Keratinocyte (primary cell): ENCODE measurements at regions not wholly inside any gene's neighbourhood (a gene's known extent, or its start where the extent isn't known, plus 50 kb on each side); places are given as distances from the start of the nearest gene placed in this dataset.

Source experiments
- DNase-seq: peaks from one replicate; pipeline ENCODE4 v3.0.0-alpha.2; 2011; ENCODE audit warnings: low read depth, missing footprints, low spot score
- FAIRE-seq: peaks from 2 replicates; lab custom pipeline; 2011; peaks lifted over from hg19 to GRCh38; lab: Jason Lieb, UNC
- H2AFZ ChIP-seq: 2 replicates; pipeline ENCODE4 v1.6.0; 2012; ENCODE audit warnings: low read length, control low read depth, inconsistent platforms; ENCODE audit not compliant: control insufficient read depth
- H3K27ac ChIP-seq: 2 replicates; pipeline ENCODE4 v1.5.1; 2011; ENCODE audit warnings: low read length; ENCODE audit not compliant: control insufficient read depth, insufficient read depth
- H3K27me3 ChIP-seq: 3 replicates; pipeline ENCODE4 v1.6.0; 2011; ENCODE audit warnings: low read length; ENCODE audit not compliant: control insufficient read depth, insufficient read depth; ENCODE audit errors: extremely low read depth
- H3K36me3 ChIP-seq, 2 experiments: 2 replicates in 1 of 2; 3 replicates in 1 of 2; pipeline ENCODE4 v1.5.1; 2011; ENCODE audit warnings: low read length in 2 of 2, mild to moderate bottlenecking in 1 of 2; ENCODE audit not compliant: control insufficient read depth in 2 of 2, insufficient read depth in 2 of 2; ENCODE audit errors: extremely low read depth in 1 of 2
- H3K4me1 ChIP-seq: 3 replicates; pipeline ENCODE4 v1.5.1; 2011; ENCODE audit warnings: low read length; ENCODE audit not compliant: control insufficient read depth, insufficient read depth; ENCODE audit errors: extremely low read depth
- H3K4me2 ChIP-seq: 3 replicates; pipeline ENCODE4 v1.6.0; 2011; ENCODE audit warnings: low read depth, low read length; ENCODE audit not compliant: control insufficient read depth, insufficient read depth; ENCODE audit errors: extremely low read depth
- H3K4me3 ChIP-seq, 3 experiments: fragments of 200-600 bp in 1 of 3; sonication (generic) in 1 of 3; 2 replicates in 2 of 3; 3 replicates in 1 of 3; pipeline ENCODE4 v1.5.1; 2011 to 2016; ENCODE audit warnings: low read length in 3 of 3, mild to moderate bottlenecking in 3 of 3, control low read depth in 2 of 3, inconsistent platforms in 1 of 3, low read depth in 1 of 3, mixed read lengths in 1 of 3, mixed run types in 1 of 3, moderate library complexity in 1 of 3; ENCODE audit not compliant: control insufficient read depth in 2 of 3, insufficient read depth in 2 of 3; ENCODE audit errors: extremely low read depth in 1 of 3
- H3K79me2 ChIP-seq: 2 replicates; pipeline ENCODE4 v1.6.0; 2012; ENCODE audit warnings: low read length; ENCODE audit not compliant: control insufficient read depth, insufficient read depth
- H3K9ac ChIP-seq: 3 replicates; pipeline ENCODE4 v1.6.0; 2011; ENCODE audit warnings: low read length; ENCODE audit not compliant: control insufficient read depth, insufficient read depth; ENCODE audit errors: extremely low read depth
- H3K9me1 ChIP-seq: 3 replicates; pipeline ENCODE4 v1.6.0; 2011; ENCODE audit warnings: low read length; ENCODE audit not compliant: control insufficient read depth, insufficient read depth; ENCODE audit errors: extremely low read depth
- H3K9me3 ChIP-seq: 2 replicates; pipeline ENCODE4 v1.5.1; 2012; ENCODE audit warnings: low read depth, low read length; ENCODE audit not compliant: control insufficient read depth
- H4K20me1 ChIP-seq: 3 replicates; pipeline ENCODE4 v1.6.0; 2011; ENCODE audit warnings: low read length; ENCODE audit not compliant: control insufficient read depth, insufficient read depth; ENCODE audit errors: extremely low read depth
- EZH2 ChIP-seq: IDR thresholded peaks from one replicate; pipeline ENCODE4 v1.6.1; 2012; ENCODE audit warnings: inconsistent platforms, mild to moderate bottlenecking, low read length, moderate library complexity
- dilution Hi-C: fragments of 300-500 bp; cut with MboI; formaldehyde crosslinking; loops from one replicate; pipeline ENCODE4 v1.7.0; 2020; ENCODE audit warnings: low sequenced_read_pairs; ENCODE audit not compliant: extremely low pct_ligation_motif_present
- TF ChIP-seq, protein P1 (sequence below), 3 experiments: IDR thresholded peaks in 1 of 3; conservative IDR thresholded peaks in 1 of 3; optimal IDR thresholded peaks in 1 of 3; 2 replicates in 2 of 3; 3 replicates in 1 of 3; pipeline versions ENCODE3 to v1.5.1; 2011; ENCODE audit warnings: low read length in 3 of 3, mild to moderate bottlenecking in 3 of 3, moderate library complexity in 2 of 3, control low read depth in 1 of 3, inconsistent platforms in 1 of 3; ENCODE audit not compliant: insufficient read depth in 2 of 3; ENCODE audit errors: extremely low read depth in 1 of 3

DNA sequence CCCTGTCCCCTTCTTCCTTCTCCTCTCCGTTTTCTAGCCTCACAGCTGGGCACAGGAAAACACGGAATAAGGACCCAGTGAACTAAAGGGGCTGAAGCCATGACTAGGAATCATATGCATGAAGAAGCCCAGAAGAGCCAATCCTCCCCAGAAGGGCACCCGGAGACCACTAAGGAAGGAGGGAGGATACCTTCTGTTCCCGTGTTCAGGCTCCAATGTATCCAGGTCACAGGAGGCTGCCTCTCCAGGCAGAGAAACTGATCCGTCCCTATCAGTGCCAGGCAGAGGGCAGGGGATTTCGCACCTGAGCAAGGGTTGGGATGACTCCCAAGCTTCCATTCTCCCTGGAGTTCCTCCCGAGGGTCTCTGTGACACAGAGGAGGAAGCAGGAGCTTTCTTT is 246.6 kb downstream of the SNX10 start:
- Histone ChIP-seq H3K9me1 (no peaks in the 10 kb centered on the region), H3K27me3 (peaks cover 18% of the 10 kb centered on the region), H3K9ac (no peak overlapping the region), H4K20me1 (no peaks in the 10 kb centered on the region), H3K9me3 (no peaks in the 10 kb centered on the region), H3K4me2 (no peak overlapping the region), H3K36me3 (no peaks in the 10 kb centered on the region), H3K79me2 (no peaks in the 10 kb centered on the region), H3K27ac (no peak overlapping the region), H2AFZ (no peak overlapping the region), H3K4me1 (no peaks in the 10 kb centered on the region), H3K4me3 (no peak overlapping the region)
- TF ChIP-seq, protein P1, sequence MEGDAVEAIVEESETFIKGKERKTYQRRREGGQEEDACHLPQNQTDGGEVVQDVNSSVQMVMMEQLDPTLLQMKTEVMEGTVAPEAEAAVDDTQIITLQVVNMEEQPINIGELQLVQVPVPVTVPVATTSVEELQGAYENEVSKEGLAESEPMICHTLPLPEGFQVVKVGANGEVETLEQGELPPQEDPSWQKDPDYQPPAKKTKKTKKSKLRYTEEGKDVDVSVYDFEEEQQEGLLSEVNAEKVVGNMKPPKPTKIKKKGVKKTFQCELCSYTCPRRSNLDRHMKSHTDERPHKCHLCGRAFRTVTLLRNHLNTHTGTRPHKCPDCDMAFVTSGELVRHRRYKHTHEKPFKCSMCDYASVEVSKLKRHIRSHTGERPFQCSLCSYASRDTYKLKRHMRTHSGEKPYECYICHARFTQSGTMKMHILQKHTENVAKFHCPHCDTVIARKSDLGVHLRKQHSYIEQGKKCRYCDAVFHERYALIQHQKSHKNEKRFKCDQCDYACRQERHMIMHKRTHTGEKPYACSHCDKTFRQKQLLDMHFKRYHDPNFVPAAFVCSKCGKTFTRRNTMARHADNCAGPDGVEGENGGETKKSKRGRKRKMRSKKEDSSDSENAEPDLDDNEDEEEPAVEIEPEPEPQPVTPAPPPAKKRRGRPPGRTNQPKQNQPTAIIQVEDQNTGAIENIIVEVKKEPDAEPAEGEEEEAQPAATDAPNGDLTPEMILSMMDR (optimal IDR thresholded peaks at IDR 0.05 in 1 of 3, IDR thresholded peaks at IDR 0.05 in 1 of 3, conservative IDR thresholded peaks at IDR 0.05 in 1 of 3; ENCODE audit: extremely low read depth in 1 of 3, insufficient read depth in 2 of 3, low read length in 3 of 3), result no peak
- no peak for TF ChIP-seq EZH2
- FAIRE-seq (no peak), DNase-seq (no peak)
- dilution Hi-C loops, result no loop called here

DNA sequence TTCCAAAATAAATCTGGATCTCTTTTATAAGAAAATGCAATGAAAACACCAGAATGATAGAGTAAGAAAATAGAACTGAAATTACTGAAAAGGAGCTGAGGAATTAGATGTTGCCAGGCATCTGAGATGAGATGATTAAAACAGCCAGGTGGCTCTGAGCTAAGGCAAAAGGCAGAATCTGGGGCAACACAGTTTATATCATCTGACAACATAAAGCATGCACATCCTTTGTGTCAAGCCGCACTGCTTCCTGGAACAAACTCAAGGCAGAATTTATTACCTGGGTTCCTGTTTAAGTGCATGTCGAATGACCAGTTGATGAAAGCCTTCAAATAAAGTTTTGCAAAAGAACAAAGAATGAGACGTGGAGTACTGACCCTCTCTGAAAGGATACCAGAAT is 247.0 kb downstream of the SNX10 start:
- Histone ChIP-seq H3K79me2 (no peaks in the 10 kb centered on the region), H4K20me1 (no peaks in the 10 kb centered on the region), H3K9me1 (no peaks in the 10 kb centered on the region), H3K27ac (no peak overlapping the region), H3K9me3 (no peaks in the 10 kb centered on the region), H3K4me3 (no peak overlapping the region), H2AFZ (no peak overlapping the region), H3K4me2 (no peak overlapping the region), H3K4me1 (no peaks in the 10 kb centered on the region), H3K36me3 (no peaks in the 10 kb centered on the region), H3K9ac (no peak overlapping the region), H3K27me3 (peaks cover 18% of the 10 kb centered on the region)
- FAIRE-seq (no peak), DNase-seq (no peak)
- TF ChIP-seq, protein P1 (optimal IDR thresholded peaks at IDR 0.05 in 1 of 3, IDR thresholded peaks at IDR 0.05 in 1 of 3, conservative IDR thresholded peaks at IDR 0.05 in 1 of 3; ENCODE audit: extremely low read depth in 1 of 3, insufficient read depth in 2 of 3, low read length in 3 of 3), result no peak
- TF ChIP-seq EZH2, result no peak
- dilution Hi-C loops, result no loop called here
